Endodermal cell (in vitro differentiated cells): ENCODE measurements at regions not wholly inside any gene's neighbourhood (a gene's known extent, or its start where the extent isn't known, plus 50 kb on each side); places are given as distances from the start of the nearest gene placed in this dataset.

ENCODE experiments used
- DNase-seq: peaks from one replicate; pipeline ENCODE4 v3.0.0-alpha.2; 2017
- H3K27ac ChIP-seq: 2 replicates; pipeline ENCODE4 v1.5.1; 2013; ENCODE audit warnings: mild to moderate bottlenecking, low read depth, low read length, moderate library complexity
- H3K27me3 ChIP-seq: 2 replicates; pipeline ENCODE4 v1.6.1; 2013; ENCODE audit warnings: mild to moderate bottlenecking, low read length, moderate library complexity; ENCODE audit not compliant: insufficient read depth, control insufficient read depth, poor library complexity, severe bottlenecking
- H3K36me3 ChIP-seq: 2 replicates; pipeline ENCODE4 v1.7.0; 2013; ENCODE audit warnings: mild to moderate bottlenecking, low read length, moderate library complexity; ENCODE audit not compliant: control insufficient read depth, insufficient read depth
- H3K4me1 ChIP-seq: one replicate; pipeline ENCODE4 v1.7.0; 2013; ENCODE audit warnings: low read length; ENCODE audit not compliant: control insufficient read depth, insufficient read depth
- H3K4me3 ChIP-seq: 2 replicates; pipeline ENCODE4 v1.5.1; 2013; ENCODE audit warnings: mild to moderate bottlenecking, low read length, moderate library complexity
- H3K9ac ChIP-seq: 2 replicates; pipeline ENCODE4 v1.6.1; 2013; ENCODE audit warnings: mild to moderate bottlenecking, low read length, moderate library complexity; ENCODE audit not compliant: poor library complexity, severe bottlenecking; ENCODE audit errors: extremely low read depth
- H3K9me3 ChIP-seq: 2 replicates; pipeline ENCODE4 v1.6.1; 2013; ENCODE audit warnings: mild to moderate bottlenecking, low read length, moderate library complexity; ENCODE audit not compliant: control insufficient read depth
- H3K27ac Mint-ChIP-seq: 2 replicates; pipeline ENCODE4 v1.8.0; 2020; ENCODE audit warnings: mixed read lengths
- H3K27me3 Mint-ChIP-seq: 2 replicates; pipeline ENCODE4 v1.8.0; 2021; ENCODE audit warnings: mild to moderate bottlenecking, mixed read lengths; ENCODE audit not compliant: insufficient read depth
- H3K36me3 Mint-ChIP-seq: 2 replicates; pipeline ENCODE4 v1.8.0; 2020; ENCODE audit warnings: low read depth, mixed read lengths
- H3K4me1 Mint-ChIP-seq: 2 replicates; pipeline ENCODE4 v1.8.0; 2020; ENCODE audit warnings: mixed read lengths
- H3K4me3 Mint-ChIP-seq: 2 replicates; pipeline ENCODE4 v1.8.0; 2020; ENCODE audit warnings: mild to moderate bottlenecking, moderate library complexity, mixed read lengths
- H3K9me3 Mint-ChIP-seq: 2 replicates; pipeline ENCODE4 v1.8.0; 2020; ENCODE audit warnings: mild to moderate bottlenecking, mixed read lengths
- WGBS, 2 experiments: methylation state at CpG; one replicate each; pipeline versions ENCODE4 v1.1.5 to v1.1.7; 2013; ENCODE audit warnings: missing lambda C conversion rate in 2 of 2, mixed read lengths in 1 of 2; ENCODE audit not compliant: insufficient coverage in 1 of 2, insufficient read length in 1 of 2; 5-methylcytosine and 5-hydroxymethylcytosine counted together
- TF ChIP-seq, protein P1 (sequence below): fragments of 200-600 bp; sonication (generic); conservative IDR thresholded peaks from 2 replicates; pipeline ENCODE4 v1.5.0; 2021; ENCODE audit warnings: antibody characterized with exemption, mild to moderate bottlenecking

- Histone ChIP-seq H3K27me3 (no peaks in the 10 kb centered on the region), H3K4me1 (no peaks in the 10 kb centered on the region), H3K9ac (no peak overlapping the region), H3K27ac (no peak overlapping the region), H3K4me3 (no peak overlapping the region), H3K36me3 (no peaks in the 10 kb centered on the region), H3K9me3 (no peaks in the 10 kb centered on the region)
- Mint-ChIP-seq H3K9me3 (no peaks in the 10 kb centered on the region), H3K4me1 (no peaks in the 10 kb centered on the region), H3K4me3 (no peak overlapping the region), H3K27me3 (no peaks in the 10 kb centered on the region), H3K36me3 (no peaks in the 10 kb centered on the region), H3K27ac (no peak overlapping the region)
- no peak for DNase-seq
- 91 to 100% methylated on average over 1 of the region's 1 CpG for WGBS, 2 experiments
- TF ChIP-seq, protein P1, sequence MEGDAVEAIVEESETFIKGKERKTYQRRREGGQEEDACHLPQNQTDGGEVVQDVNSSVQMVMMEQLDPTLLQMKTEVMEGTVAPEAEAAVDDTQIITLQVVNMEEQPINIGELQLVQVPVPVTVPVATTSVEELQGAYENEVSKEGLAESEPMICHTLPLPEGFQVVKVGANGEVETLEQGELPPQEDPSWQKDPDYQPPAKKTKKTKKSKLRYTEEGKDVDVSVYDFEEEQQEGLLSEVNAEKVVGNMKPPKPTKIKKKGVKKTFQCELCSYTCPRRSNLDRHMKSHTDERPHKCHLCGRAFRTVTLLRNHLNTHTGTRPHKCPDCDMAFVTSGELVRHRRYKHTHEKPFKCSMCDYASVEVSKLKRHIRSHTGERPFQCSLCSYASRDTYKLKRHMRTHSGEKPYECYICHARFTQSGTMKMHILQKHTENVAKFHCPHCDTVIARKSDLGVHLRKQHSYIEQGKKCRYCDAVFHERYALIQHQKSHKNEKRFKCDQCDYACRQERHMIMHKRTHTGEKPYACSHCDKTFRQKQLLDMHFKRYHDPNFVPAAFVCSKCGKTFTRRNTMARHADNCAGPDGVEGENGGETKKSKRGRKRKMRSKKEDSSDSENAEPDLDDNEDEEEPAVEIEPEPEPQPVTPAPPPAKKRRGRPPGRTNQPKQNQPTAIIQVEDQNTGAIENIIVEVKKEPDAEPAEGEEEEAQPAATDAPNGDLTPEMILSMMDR, result no peak
These were observed 215.7 kb upstream of the NEIL3 start for GRCh38 chr4:177093964-177094363.

- H3K27me3 ChIP-seq, result no peaks in the 10 kb centered on the region
- no peak overlapping the region for H3K9ac ChIP-seq
- no peak for DNase-seq
- no peaks in the 10 kb centered on the region for H3K4me1 ChIP-seq
- WGBS, 2 experiments, result 98 to 100% methylated on average over 1 to 6 of the region's 6 CpGs
- Mint-ChIP-seq H3K27me3 (no peaks in the 10 kb centered on the region), H3K9me3 (no peaks in the 10 kb centered on the region), H3K4me1 (no peaks in the 10 kb centered on the region), H3K4me3 (no peak overlapping the region), H3K36me3 (no peaks in the 10 kb centered on the region), H3K27ac (no peak overlapping the region)
- H3K36me3 ChIP-seq, result no peaks in the 10 kb centered on the region
- H3K27ac ChIP-seq, result no peak overlapping the region
- no peaks in the 10 kb centered on the region for H3K9me3 ChIP-seq
- H3K4me3 ChIP-seq, result no peak overlapping the region
- TF ChIP-seq, protein P1, result no peak
These were observed 212.4 kb upstream of the NEIL3 start for GRCh38 chr4:177097291-177097690.

DNA sequence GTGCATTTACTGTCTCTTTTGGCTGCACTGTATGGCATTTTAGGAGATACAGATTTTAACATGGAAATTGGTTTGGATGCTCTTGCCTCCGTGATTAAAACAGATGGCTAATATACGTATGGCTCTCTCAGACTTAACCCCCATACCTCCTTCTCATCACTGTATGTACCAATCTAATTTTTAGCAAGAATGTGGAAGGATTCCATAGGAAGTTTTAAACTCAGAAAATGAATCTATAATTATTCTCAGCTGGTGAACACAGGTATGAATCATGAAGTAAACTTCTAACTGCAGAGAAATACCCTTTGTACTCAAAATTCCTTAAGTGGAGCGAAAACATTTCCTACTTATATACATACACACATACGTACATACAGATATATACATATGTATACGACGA, 210.5 kb upstream of the NEIL3 start:
- Histone ChIP-seq H3K27ac (no peak overlapping the region), H3K9me3 (no peaks in the 10 kb centered on the region), H3K36me3 (no peaks in the 10 kb centered on the region), H3K4me1 (no peaks in the 10 kb centered on the region), H3K27me3 (no peaks in the 10 kb centered on the region), H3K4me3 (no peak overlapping the region), H3K9ac (no peak overlapping the region)
- Mint-ChIP-seq H3K4me1 (no peaks in the 10 kb centered on the region), H3K36me3 (no peaks in the 10 kb centered on the region), H3K27me3 (no peaks in the 10 kb centered on the region), H3K4me3 (no peak overlapping the region), H3K9me3 (no peaks in the 10 kb centered on the region), H3K27ac (no peak overlapping the region)
- WGBS, 2 experiments, result 94 to 98% methylated on average over 2 to 6 of the region's 6 CpGs
- no peak for DNase-seq
- TF ChIP-seq, protein P1, result no peak
